ENCODE measurements at regions not wholly inside any gene's neighbourhood (a gene's known extent, or its start where the extent isn't known, plus 50 kb on each side); places are given as distances from the start of the nearest gene placed in this dataset.

DNA sequence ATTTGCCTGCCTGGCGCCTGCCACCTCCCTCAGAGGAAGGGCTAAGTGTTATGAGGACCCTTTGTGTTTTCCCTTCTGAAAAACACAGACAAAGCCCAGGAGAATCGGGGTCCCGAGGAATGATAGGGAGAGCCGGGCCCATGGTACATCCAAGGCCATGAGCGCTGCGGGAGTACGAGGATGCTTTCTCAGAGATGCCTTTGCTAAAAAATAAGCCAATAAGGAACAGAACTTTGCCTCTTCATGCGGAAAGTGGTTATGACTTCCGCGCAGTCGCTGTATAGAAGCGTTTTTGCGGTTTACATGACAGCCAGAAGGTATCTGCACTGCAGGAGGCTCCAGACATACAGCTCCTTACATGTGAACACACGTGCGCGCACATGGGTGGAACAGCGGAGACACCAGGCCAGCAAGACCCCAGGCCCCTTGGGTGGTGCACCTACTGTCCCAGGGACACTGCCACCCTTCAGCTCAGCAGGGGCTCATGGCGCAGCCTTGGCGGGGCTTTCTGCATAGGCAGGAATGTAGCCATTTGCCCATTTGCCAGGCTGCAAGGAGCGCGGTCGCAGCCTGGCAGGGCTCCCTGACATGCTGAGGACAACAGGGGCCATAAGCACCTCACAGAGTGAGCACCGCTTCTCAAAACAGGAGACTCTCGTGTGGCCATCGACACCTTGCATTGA is 252.4 kb upstream of the SALL3 start:
- DNase-seq (ENCODE audit: low read depth), result no peak

- no peak for DNase-seq (ENCODE audit: low read depth)
Observed at GRCh38 chr18:78727877-78728783, 251.5 kb upstream of the SALL3 start.

DNA sequence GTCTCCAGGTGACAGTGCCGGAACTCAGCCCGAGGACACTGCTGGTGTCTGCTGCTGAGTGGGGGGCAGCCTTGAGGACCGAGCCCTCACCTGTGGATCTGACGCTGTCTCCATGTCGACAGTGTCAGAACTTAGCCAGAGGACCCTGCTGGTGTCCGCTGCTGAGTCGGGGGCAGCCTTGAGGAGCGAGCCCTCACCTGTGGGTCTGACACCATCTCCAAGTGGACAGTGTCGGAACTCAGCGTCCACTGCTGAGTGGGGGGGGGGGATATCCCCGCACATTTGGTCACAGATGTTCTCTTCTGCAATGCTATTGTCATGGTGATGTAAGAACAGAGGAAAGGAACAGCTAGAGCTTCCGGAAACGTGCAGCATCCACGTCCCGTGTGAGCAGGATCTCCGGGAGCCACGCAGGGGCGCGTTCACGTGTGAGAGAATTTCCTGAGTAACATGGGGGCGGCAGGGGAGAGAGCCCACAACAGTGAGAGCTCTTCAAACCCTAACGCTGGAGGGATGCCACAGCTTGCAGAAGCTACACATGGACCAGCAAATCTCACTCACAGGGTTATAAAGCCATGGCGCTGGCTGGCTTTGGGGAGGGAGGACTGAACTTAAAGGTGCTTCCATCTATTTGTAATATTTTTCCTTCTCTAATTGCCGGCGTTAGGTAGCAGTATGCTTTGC is 250.7 kb upstream of the SALL3 start:
- no peak for DNase-seq (ENCODE audit: low read depth)

DNA sequence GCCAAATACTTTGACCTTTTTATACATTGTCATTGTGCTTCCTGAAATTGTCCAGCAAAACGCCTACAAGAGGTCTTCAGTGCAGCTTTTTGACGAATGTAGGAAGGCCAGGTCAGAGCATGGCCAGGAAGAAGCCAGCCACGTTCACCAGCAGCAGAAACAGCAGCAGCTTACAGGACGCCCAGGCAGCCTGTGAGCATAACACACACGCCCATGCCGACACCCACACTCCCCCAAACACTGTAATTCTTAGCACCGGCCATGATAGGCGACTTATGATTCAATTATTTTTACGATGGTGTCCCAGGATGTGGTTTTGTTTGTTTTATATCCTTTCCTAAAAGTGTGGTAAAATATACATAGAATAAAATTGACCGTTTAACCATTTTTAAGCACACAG is 249.1 kb upstream of the SALL3 start:
- no peak for DNase-seq (ENCODE audit: low read depth)

- DNase-seq (ENCODE audit: low read depth), result no peak
Observed at GRCh38 chr18:78731016-78731397, 248.6 kb upstream of the SALL3 start.

DNA sequence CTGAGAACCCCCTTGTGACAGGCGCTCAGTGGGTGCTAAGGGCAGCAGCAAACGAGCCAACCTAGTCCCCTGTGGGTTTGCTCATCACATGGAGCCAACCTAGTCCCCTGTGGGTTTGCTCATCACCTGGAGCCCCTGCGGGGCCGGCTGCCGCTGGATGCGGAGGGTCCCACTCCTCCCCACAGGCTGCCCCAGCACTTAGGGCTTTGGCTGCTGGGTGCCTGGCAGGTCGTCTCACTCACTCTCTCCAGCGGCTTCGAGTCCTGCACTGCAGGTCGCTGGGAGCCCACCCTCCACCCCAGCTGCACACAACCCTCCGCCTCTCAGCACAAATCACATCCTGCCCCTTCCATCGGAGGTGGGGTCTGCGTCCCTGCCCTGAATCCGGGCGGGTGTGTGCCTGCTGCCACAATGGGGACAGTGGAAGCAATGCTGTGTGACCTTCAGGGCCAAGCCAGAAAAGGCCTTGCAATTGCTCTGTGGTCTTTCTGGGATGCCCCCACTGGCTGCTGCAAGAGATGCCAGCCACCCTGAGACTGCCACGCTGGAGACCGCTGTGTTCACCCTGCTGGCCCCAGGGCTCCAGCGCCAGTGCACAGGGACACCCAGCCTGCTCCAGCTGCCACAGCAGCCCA is 248.1 kb upstream of the SALL3 start:
- no peak for DNase-seq (ENCODE audit: low read depth)

GRCh38 chr18:78732273-78733210 is 247.1 kb upstream of the SALL3 start:
- DNase-seq (ENCODE audit: low read depth), result no peak

GRCh38 chr18:78733762-78734613 is 245.6 kb upstream of the SALL3 start:
- DNase-seq (ENCODE audit: low read depth), result no peak

DNA sequence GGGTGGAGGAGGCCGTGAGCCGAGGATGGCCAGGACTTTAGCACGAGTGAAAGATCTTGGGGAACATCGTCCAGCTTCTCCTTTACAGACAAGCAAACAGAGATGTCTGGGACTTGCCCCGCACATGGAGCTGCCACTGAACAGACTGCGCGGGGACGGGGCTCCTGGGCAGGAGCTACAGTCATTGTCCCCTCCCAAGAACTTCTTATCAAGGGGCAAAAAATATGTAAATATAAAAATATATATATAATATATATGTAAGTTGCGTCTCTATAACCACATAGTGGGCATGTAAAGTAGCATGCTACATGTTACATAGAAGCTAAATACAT is 245.0 kb upstream of the SALL3 start:
- no peak for DNase-seq (ENCODE audit: low read depth)

DNA sequence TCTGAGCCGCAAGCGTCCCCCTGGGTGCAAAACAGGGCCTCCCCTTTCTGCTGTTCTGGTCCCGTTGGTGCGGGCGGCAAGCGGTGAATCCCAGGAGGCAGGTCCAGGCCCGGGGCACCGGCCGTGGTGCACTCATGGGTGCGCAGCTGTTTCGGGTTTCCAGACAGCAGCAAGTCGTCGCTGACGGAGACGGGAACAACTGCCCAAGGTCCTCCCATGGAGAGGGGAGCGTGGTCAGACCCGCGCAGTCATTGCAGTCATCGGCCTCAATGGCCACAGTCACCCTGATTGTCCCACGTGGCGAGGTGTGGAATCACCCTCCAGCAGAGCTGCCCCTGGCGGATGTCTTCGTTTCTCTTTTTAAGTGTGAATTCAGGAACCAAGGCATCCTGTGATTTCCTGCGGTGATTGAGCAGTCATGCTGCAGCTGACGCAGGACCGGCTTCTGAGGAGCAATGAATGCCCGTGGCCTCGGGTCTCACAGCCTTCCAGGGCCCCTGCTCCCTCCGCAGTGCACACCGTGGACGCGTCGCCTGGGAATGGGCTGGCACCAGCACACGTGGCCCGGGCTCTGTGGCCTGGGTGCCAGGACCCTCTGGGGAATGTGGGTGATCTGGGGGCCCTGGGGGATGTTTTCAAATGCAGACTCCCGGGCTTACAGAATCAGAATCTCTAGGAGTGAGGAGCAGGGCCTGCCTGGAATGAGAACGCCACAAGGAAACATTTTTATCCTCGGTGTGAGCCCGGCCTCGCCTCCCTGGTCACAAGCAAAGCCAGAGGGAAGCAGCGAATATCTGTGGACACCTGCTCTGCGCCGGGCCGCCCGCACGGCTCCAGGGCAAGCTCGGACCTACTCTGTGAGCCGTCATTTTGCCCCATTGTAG is 244.2 kb upstream of the SALL3 start:
- no peak for DNase-seq (ENCODE audit: low read depth)

DNA sequence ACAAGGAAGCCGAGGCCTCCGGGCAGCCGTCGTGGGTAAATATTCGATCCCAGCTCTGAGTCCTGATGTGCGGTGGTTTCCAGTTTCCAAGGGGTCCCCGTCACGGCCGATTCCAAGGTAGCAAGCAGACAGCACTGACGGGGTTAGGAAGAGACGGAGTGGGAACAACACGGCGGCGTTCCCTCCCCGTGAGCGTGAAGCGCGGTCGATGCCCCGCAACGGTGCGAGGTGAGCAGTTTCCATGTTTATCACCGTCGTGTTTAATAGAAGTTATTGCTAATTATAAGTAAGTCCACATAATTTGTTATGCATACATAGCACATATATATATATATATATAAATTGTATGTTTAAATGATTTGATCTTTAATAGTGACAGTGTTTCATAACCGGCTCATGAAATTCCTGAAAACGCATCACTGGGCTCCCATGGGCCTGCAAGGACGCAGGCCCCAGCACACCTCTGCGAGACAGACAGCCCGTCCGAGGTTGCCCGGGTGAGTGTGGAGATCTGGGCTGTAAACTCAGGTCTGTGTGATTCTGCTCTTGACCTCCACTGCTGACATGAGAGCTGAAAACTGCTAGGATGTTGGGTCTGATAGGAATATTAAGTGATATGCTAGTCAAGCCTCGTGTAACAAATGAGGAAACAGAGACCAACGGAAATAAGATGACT is 243.5 kb upstream of the SALL3 start:
- DNase-seq (ENCODE audit: low read depth), result no peak

- DNase-seq (ENCODE audit: low read depth), result no peak
Observed at GRCh38 chr18:78737006-78737915, 242.4 kb upstream of the SALL3 start.

- DNase-seq (ENCODE audit: low read depth), result no peak
Observed at GRCh38 chr18:78738076-78738690, 241.4 kb upstream of the SALL3 start.

DNA sequence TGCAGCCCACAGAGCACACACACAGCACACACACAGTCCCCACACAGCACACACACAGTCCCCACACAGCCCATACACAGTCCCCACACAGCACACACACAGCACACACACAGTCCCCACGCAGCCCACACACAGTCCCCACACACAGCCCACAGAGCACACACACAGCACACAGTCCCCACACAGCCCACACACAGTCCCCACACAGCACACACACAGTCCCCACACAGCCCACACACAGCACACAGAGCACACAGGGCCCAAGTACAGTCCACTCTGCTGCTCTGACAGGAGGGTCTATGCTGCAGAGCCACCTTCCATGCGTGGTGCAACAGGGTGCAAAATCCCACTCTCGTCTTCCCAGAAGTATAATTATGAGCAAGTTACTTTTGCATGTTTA is 240.5 kb upstream of the SALL3 start:
- DNase-seq (ENCODE audit: low read depth), result no peak

GRCh38 chr18:78739882-78740677 is 239.5 kb upstream of the SALL3 start:
- no peak for DNase-seq (ENCODE audit: low read depth)

DNA sequence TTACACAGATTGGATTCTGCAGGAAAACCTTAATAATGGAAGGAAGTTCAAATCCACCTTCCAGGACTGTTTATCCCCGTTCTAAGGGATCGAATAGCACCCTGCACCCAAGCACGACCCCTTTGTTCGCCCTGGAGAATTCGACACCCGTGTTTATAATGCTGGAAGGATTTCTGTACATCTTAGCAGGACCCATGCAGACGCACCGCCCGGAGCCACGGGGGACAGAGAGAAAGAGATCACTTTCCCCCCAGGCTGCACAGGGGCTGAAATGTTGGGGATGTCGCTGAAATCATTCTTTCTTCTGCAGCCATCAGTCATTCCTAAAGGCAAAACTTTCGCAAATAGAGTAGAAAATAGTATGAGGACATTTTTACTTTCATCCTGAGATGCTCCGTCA is 238.7 kb upstream of the SALL3 start:
- no peak for DNase-seq (ENCODE audit: low read depth)
